T-helper 1 cell treated with Interleukin-12 subunit alpha and Interleukin-12 subunit beta and Interleukin-4 antibody, amounts not matched to agents 30 μg/mL and 1 μg/mL, for 36 hours (primary cell): ENCODE measurements at regions not wholly inside any gene's neighbourhood (a gene's known extent, or its start where the extent isn't known, plus 50 kb on each side); places are given as distances from the start of the nearest gene placed in this dataset.
A peak's percentile ranks its signal among the peaks of the same experiment; 100 is the strongest.
"Not testable (repeated sequence)": the region's sequence is repeated elsewhere in the genome, so short reads cannot be mapped to it uniquely, and the experiment has no call there.

Experiments used
- H3K27ac Mint-ChIP-seq: one replicate; pipeline ENCODE4 v1.8.0; 2021; ENCODE audit warnings: mild to moderate bottlenecking, mixed read lengths
- H3K27me3 Mint-ChIP-seq: one replicate; pipeline ENCODE4 v1.8.0; 2021; ENCODE audit warnings: low read depth, mixed read lengths
- H3K36me3 Mint-ChIP-seq: one replicate; pipeline ENCODE4 v1.8.0; 2021; ENCODE audit warnings: low read depth, mixed read lengths
- H3K4me1 Mint-ChIP-seq: one replicate; pipeline ENCODE4 v1.8.0; 2021; ENCODE audit warnings: low read depth, mixed read lengths
- H3K4me3 Mint-ChIP-seq: one replicate; pipeline ENCODE4 v1.8.0; 2021; ENCODE audit warnings: mild to moderate bottlenecking, moderate library complexity, mixed read lengths
- H3K9me3 Mint-ChIP-seq: one replicate; pipeline ENCODE4 v1.8.0; 2021; ENCODE audit warnings: mixed read lengths

DNA sequence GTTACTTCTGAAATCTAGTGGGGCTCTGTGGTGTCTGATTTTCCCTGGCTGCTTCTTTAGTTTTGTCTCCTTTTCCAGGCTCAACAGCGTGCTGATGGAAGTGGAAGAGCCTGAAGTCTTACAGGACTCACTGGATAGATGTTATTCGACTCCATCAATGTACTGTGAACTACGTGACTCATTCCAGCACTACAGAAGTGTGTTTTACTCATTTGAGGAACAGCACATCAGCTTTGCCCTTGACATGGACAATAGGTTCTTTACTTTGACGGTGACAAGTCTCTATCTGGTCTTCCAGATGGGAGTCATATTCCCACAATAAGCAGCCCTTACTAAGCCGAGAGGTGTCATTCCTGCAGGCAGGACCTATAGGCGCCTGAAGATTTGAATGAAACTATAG is 51.1 kb downstream of the NBPF8 start:
- not testable (repeated sequence) for H3K4me3 Mint-ChIP-seq, H3K9me3 Mint-ChIP-seq, H3K27me3 Mint-ChIP-seq, H3K4me1 Mint-ChIP-seq, H3K27ac Mint-ChIP-seq
- peaks cover 10% of the 10 kb centered on the region for H3K36me3 Mint-ChIP-seq

- peaks cover 15% of the 10 kb centered on the region for H3K36me3 Mint-ChIP-seq
- H3K4me1 Mint-ChIP-seq, H3K27me3 Mint-ChIP-seq, H3K4me3 Mint-ChIP-seq, H3K27ac Mint-ChIP-seq, H3K9me3 Mint-ChIP-seq: not testable (repeated sequence)
Observed at GRCh38 chr1:120477663-120478062, 62.8 kb downstream of the NBPF8 start.

DNA sequence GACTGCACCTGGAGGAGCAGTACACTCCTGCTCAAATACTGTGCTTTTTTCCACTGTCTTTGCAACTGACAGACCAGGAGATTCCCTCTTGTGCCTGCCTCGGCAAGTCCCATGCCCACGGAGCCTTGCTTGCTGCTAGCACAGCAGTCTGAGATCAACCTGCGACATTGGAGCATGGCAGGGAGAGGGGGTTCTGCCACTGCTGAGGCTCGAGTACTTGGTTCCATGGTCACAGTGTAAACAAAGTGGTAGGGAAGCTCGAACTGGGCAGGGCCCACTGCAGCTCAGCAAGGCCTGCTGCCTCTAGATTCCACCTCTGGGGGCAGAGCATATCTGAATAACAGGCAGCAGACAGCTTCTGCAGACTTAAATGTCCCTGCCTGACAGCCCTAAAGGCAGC is 63.6 kb downstream of the NBPF8 start:
- not testable (repeated sequence) for H3K9me3 Mint-ChIP-seq, H3K4me1 Mint-ChIP-seq, H3K27ac Mint-ChIP-seq, H3K4me3 Mint-ChIP-seq, H3K27me3 Mint-ChIP-seq
- peaks cover 18% of the 10 kb centered on the region for H3K36me3 Mint-ChIP-seq

GRCh38 chr1:120487542-120487941 is 72.7 kb downstream of the NBPF8 start:
- H3K9me3 Mint-ChIP-seq, H3K27me3 Mint-ChIP-seq, H3K4me1 Mint-ChIP-seq, H3K27ac Mint-ChIP-seq, H3K4me3 Mint-ChIP-seq: not testable (repeated sequence)
- H3K36me3 Mint-ChIP-seq = peaks cover 22% of the 10 kb centered on the region

DNA sequence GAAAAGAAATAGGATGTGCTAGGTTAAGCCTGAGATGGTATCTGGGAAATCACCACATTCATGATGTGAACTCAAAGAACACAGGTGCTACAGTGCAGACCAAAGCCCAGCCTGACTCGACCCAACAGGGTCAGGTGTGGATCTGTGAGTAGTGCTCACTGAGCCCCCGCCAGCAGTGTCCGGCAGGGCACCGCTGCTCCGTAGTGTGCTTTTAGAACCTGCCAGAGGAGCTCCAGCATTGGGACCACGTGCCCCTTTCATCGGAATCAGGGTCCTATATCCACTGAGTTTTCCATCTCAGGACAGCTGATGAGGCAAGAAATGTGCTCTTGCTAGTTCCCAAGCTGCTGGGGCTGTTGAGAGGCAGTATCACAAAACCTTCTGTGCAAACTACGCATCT is 74.4 kb downstream of the NBPF8 start:
- not testable (repeated sequence) for H3K27me3 Mint-ChIP-seq, H3K4me3 Mint-ChIP-seq, H3K4me1 Mint-ChIP-seq, H3K9me3 Mint-ChIP-seq, H3K27ac Mint-ChIP-seq
- H3K36me3 Mint-ChIP-seq = peaks cover 17% of the 10 kb centered on the region

GRCh38 chr1:120497145-120497544 is 82.3 kb downstream of the NBPF8 start:
- not testable (repeated sequence) for H3K27me3 Mint-ChIP-seq, H3K9me3 Mint-ChIP-seq, H3K4me3 Mint-ChIP-seq, H3K4me1 Mint-ChIP-seq, H3K36me3 Mint-ChIP-seq, H3K27ac Mint-ChIP-seq

GRCh38 chr1:120503284-120503683 is 88.4 kb downstream of the NBPF8 start:
- H3K27ac Mint-ChIP-seq, H3K27me3 Mint-ChIP-seq, H3K9me3 Mint-ChIP-seq, H3K4me3 Mint-ChIP-seq, H3K4me1 Mint-ChIP-seq, H3K36me3 Mint-ChIP-seq: not testable (repeated sequence)

- H3K27me3 Mint-ChIP-seq, H3K9me3 Mint-ChIP-seq, H3K36me3 Mint-ChIP-seq, H3K4me3 Mint-ChIP-seq, H3K27ac Mint-ChIP-seq, H3K4me1 Mint-ChIP-seq: not testable (repeated sequence)
Observed at GRCh38 chr1:120506352-120506751, 91.5 kb downstream of the NBPF8 start.

- H3K4me3 Mint-ChIP-seq, H3K9me3 Mint-ChIP-seq, H3K4me1 Mint-ChIP-seq, H3K27ac Mint-ChIP-seq, H3K27me3 Mint-ChIP-seq: not testable (repeated sequence)
- H3K36me3 Mint-ChIP-seq = peaks cover 17% of the 10 kb centered on the region
Observed at GRCh38 chr1:120508351-120508750, 93.5 kb downstream of the NBPF8 start.

- peak overlapping the region; percentile 67 for H3K27ac Mint-ChIP-seq
- not testable (repeated sequence) for H3K4me1 Mint-ChIP-seq, H3K9me3 Mint-ChIP-seq, H3K4me3 Mint-ChIP-seq, H3K27me3 Mint-ChIP-seq
- H3K36me3 Mint-ChIP-seq = peaks cover 17% of the 10 kb centered on the region
Observed at GRCh38 chr1:120509258-120509657, 94.4 kb downstream of the NBPF8 start.

GRCh38 chr1:120513099-120513498 is 98.3 kb downstream of the NBPF8 start:
- not testable (repeated sequence) for H3K4me1 Mint-ChIP-seq, H3K4me3 Mint-ChIP-seq, H3K27ac Mint-ChIP-seq, H3K27me3 Mint-ChIP-seq, H3K9me3 Mint-ChIP-seq
- peaks cover 20% of the 10 kb centered on the region for H3K36me3 Mint-ChIP-seq

DNA sequence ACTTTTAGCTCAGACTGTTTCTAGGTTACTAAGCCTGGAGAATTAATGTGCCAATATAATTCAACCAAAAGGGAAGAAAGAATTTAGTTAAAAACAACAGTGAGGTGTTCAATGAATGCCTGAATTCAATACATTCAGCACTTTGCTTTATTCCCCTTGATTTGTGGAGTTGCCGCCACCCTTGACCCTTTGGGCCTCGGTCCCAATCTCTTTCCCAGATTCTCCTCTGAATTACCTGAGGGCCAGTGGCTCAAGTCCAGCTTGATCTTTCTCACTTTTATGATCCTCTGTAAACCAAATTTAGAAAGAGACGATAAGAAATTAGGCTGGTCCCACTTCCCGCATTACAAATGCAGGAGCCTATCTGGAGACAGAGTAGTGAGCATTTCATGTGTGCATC is 98.7 kb downstream of the NBPF8 start:
- not testable (repeated sequence) for H3K4me1 Mint-ChIP-seq, H3K27ac Mint-ChIP-seq

DNA sequence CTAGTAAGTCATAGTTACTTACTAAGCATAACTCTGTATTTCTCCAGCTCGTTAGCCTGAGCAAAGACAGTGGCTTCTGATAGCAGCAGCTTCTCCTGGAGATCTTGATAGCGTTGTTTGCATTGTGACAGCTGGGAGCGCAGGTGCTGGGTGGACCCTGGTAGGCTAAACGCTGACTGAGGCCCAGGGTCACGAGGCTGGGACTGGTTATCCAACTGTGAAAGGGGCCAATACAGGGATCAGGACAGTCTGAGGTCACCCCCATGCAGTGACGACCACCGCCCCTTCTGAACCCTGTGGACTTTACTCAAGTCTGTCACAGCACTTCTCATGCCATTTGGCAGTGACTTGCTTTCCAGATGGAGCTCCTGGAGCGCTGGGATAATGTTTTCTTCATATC is 104.4 kb downstream of the NBPF8 start:
- not testable (repeated sequence) for H3K4me1 Mint-ChIP-seq, H3K9me3 Mint-ChIP-seq, H3K27ac Mint-ChIP-seq, H3K4me3 Mint-ChIP-seq, H3K27me3 Mint-ChIP-seq
- peaks cover 11% of the 10 kb centered on the region for H3K36me3 Mint-ChIP-seq

More for the DNA sequence above, 98.7 kb downstream of the NBPF8 start:
- H3K9me3 Mint-ChIP-seq, H3K27me3 Mint-ChIP-seq, H3K4me3 Mint-ChIP-seq: not testable (repeated sequence)
- peaks cover 20% of the 10 kb centered on the region for H3K36me3 Mint-ChIP-seq

DNA sequence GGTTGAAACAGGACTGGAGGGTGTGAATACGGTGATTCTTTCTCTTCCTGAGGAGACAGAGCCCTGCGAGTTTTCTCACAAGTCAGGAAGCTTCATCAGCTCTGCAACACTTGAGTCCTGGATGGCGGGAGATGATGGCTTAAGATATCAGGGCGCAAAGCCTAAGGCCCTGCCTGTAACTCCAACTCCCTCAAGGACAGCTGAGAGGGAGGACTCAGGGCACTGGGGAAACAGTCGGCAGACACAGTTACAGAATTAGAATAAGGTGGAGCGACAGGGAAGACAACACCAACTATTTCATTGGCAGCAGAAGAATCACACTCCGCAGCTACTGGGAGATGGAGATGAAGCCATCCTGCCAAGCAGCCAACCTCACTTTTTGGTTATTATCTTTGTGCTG is 109.6 kb downstream of the NBPF8 start:
- not testable (repeated sequence) for H3K4me3 Mint-ChIP-seq, H3K27me3 Mint-ChIP-seq, H3K9me3 Mint-ChIP-seq, H3K4me1 Mint-ChIP-seq, H3K36me3 Mint-ChIP-seq, H3K27ac Mint-ChIP-seq

DNA sequence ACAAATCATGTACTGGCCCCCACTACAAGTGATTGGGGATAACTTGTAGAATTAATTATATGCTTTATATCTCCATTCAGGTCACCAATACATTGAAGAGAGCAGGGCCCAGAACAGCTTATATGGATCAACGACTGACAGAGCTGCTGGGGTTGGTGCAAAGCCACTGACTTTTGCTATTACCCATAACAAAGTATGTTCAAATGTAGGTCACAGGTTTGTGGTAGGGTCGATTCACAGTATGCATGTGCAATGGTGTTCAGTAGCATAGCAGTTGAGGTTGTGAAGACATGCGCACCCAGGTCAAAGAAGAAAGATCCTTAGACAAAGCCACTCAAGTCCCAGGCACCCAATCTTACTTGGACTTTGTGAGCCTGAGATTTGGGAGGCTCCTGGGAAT is 110.6 kb downstream of the NBPF8 start:
- H3K36me3 Mint-ChIP-seq, H3K4me1 Mint-ChIP-seq: not testable (repeated sequence)

GRCh38 chr1:120529475-120530089 is 114.7 kb downstream of the NBPF8 start:
- H3K27ac Mint-ChIP-seq, H3K4me3 Mint-ChIP-seq, H3K36me3 Mint-ChIP-seq, H3K27me3 Mint-ChIP-seq, H3K9me3 Mint-ChIP-seq: not testable (repeated sequence)
- peaks cover 11% of the 10 kb centered on the region for H3K4me1 Mint-ChIP-seq

More for the DNA sequence above, 110.6 kb downstream of the NBPF8 start:
- H3K27ac Mint-ChIP-seq, H3K27me3 Mint-ChIP-seq, H3K4me3 Mint-ChIP-seq, H3K9me3 Mint-ChIP-seq: not testable (repeated sequence)
